Vagina (tissue), 2 donors: ENCODE measurements at regions not wholly inside any gene's neighbourhood (a gene's known extent, or its start where the extent isn't known, plus 50 kb on each side); places are given as distances from the start of the nearest gene placed in this dataset.
A peak's percentile ranks its signal among the peaks of the same experiment; 100 is the strongest.

Experiments used
- DNase-seq, 2 donors: peaks; one replicate each; pipeline ENCODE4 v3.0.0-alpha.2; 2017; ENCODE audit errors: extremely low spot score in 2 of 2
- H3K27ac ChIP-seq: fragments of 200-600 bp; sonication (generic); one replicate; pipeline ENCODE4 v1.5.1; 2019
- H3K27me3 ChIP-seq: fragments of 200-600 bp; sonication (generic); one replicate; pipeline ENCODE4 v1.5.1; 2019
- H3K36me3 ChIP-seq, 2 donors: fragments of 200-600 bp; sonication (generic); one replicate each; pipeline ENCODE4 v1.5.1; 2017 to 2019
- H3K4me1 ChIP-seq: fragments of 200-600 bp; sonication (generic); one replicate; pipeline ENCODE4 v1.5.1; 2019
- H3K4me3 ChIP-seq, 2 donors: fragments of 200-600 bp; sonication (generic); 1 replicate in 1 of 2; 2 replicates in 1 of 2; pipeline ENCODE4 v1.5.1; 2016 to 2019
- H3K9me3 ChIP-seq: fragments of 200-600 bp; sonication (generic); one replicate; pipeline ENCODE4 v1.5.1; 2019
- POLR2A ChIP-seq, 2 donors: fragments of 450-650 bp; IDR thresholded peaks; one replicate each; pipeline ENCODE4 v1.6.1; 2017; ENCODE audit warnings: antibody characterized with exemption in 2 of 2, mild to moderate bottlenecking in 2 of 2, moderate library complexity in 2 of 2
- POLR2AphosphoS5 ChIP-seq, 2 donors: sonication (generic); formaldehyde crosslinking; IDR thresholded peaks; one replicate each; pipeline ENCODE4 v1.9.0; 2017; ENCODE audit warnings: antibody characterized with exemption in 2 of 2, mild to moderate bottlenecking in 2 of 2, low read depth in 1 of 2; ENCODE audit not compliant: insufficient read depth in 1 of 2
- intact Hi-C: fragments of 100-400 bp; cut with DNase I; formaldehyde crosslinking; loops from one replicate; pipeline ENCODE4 v1.15.1; 2023
- TF ChIP-seq, protein P1 (sequence below), 3 experiments: fragments of 450-650 bp in 2 of 3; fragments of 200-600 bp in 1 of 3; sonication (generic) in 1 of 3; IDR thresholded peaks; one replicate each; pipeline ENCODE4 v1.5.1; 2017 to 2019; ENCODE audit warnings: antibody characterized with exemption in 3 of 3, mild to moderate bottlenecking in 2 of 3, moderate library complexity in 2 of 3

DNA sequence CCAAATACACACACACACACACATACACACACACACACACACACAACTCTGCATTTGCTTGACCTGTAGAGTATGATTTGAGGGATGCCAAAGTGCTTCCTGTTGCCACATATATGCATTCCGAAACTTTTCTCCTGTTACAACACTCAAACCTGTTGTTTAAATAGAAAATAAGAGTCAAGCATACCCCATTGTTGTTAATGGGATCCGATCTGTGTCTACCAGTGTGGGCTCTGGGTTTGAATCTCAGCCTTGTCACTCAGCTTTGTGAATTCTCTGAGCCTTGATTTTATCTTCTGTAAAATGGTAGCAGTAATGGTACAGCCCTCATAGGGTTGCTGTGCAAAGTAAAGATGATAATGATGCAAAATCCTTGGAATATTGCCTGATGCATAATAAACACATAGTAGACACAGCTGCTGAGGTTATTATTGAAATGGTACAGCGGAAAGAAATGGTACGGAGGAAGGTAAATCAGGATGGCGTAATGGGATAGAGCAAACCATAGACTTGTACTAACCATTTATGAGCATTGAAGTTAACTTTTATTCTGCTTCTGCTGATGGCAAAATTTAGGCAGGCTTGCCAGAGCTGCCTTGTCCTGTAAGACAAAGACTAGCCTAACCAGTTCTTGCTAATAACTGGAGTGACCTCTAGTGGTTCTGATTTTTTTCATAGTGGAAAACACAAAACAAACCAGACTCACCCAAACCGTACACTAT lies 113.5 kb upstream of the PHACTR1 start:
- Histone ChIP-seq H3K9me3 (no peaks in the 10 kb centered on the region), H3K36me3 (no peaks in the 10 kb centered on the region), H3K4me3 (no peak overlapping the region), H3K27me3 (no peaks in the 10 kb centered on the region), H3K4me1 (peaks cover 11% of the 10 kb centered on the region), H3K27ac (no peak overlapping the region)
- TF ChIP-seq POLR2AphosphoS5 (IDR thresholded peaks at IDR 0.05; ENCODE audit: insufficient read depth in 1 of 2, low read depth in 1 of 2), result peak in 1 of 2 donors; percentile 25
- no peak for TF ChIP-seq POLR2A (IDR thresholded peaks at IDR 0.05)
- TF ChIP-seq, protein P1, sequence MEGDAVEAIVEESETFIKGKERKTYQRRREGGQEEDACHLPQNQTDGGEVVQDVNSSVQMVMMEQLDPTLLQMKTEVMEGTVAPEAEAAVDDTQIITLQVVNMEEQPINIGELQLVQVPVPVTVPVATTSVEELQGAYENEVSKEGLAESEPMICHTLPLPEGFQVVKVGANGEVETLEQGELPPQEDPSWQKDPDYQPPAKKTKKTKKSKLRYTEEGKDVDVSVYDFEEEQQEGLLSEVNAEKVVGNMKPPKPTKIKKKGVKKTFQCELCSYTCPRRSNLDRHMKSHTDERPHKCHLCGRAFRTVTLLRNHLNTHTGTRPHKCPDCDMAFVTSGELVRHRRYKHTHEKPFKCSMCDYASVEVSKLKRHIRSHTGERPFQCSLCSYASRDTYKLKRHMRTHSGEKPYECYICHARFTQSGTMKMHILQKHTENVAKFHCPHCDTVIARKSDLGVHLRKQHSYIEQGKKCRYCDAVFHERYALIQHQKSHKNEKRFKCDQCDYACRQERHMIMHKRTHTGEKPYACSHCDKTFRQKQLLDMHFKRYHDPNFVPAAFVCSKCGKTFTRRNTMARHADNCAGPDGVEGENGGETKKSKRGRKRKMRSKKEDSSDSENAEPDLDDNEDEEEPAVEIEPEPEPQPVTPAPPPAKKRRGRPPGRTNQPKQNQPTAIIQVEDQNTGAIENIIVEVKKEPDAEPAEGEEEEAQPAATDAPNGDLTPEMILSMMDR (IDR thresholded peaks at IDR 0.05), result peak in 1 of 3 experiments; percentile 7
- no peak for DNase-seq
- intact Hi-C loops, result loop anchor here (10.0 kb wide), 1 partner anchor 308 kb away; the partner anchor contains the start of gene EDN1

DNA sequence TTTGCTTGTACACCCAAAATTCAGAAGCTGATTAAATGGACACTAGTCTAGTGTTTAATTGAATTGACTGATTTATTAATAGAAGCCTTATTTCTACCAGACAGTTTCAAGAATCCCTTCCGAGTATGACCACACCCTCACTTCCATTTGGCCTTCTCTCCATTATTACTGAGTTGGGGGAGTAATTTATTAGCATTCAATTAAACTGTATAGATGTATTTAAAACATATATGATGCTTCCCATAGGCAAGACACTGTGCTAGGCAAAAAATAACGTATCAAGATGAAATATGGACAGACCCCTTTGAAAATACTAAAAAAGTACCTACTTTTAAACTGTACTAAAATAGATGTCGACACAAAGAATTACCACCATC lies 112.9 kb upstream of the PHACTR1 start:
- intact Hi-C loops, result loop anchor here (10.0 kb wide), 1 partner anchor 309 kb away; the partner anchor contains the start of gene EDN1

DNA sequence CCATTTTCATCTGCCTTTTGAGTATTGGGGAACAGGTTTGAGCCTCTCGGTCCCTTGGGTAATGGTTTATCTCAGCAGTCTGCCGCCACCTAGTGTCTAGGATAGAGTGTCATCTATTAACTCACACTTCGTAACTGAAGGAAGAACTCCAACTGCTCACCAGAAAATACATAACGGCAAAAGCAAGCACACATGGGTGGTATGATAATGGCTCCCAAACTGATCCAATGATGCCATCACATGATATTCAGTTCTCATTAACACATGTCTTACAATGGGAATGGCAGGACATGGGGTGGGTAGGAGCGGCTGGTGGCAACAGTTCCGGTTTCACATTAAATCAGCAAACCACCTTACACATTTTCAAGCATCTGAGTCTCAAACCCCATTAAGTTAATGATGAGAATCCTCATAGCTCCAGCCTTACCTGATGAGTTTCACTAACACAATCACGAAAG lies 110.7 kb upstream of the PHACTR1 start:
- DNase-seq, result no peak
- peaks cover 11% of the 10 kb centered on the region for H3K4me1 ChIP-seq
- no peaks in the 10 kb centered on the region for H3K9me3 ChIP-seq
- no peaks in the 10 kb centered on the region for H3K27me3 ChIP-seq
- H3K4me3 ChIP-seq, result no peak overlapping the region
- intact Hi-C loops, result loop anchor here (10.0 kb wide), 1 partner anchor 311 kb away; the partner anchor contains the start of gene EDN1
- no peak overlapping the region for H3K27ac ChIP-seq
- no peak for TF ChIP-seq POLR2A (IDR thresholded peaks at IDR 0.05)
- TF ChIP-seq, protein P1 (IDR thresholded peaks at IDR 0.05), result peak; percentile 41 to 61 (median 46)
- H3K36me3 ChIP-seq, result no peaks in the 10 kb centered on the region

More for the DNA sequence above, 112.9 kb upstream of the PHACTR1 start:
- Histone ChIP-seq H3K4me3 (no peak overlapping the region), H3K4me1 (peaks cover 11% of the 10 kb centered on the region), H3K27me3 (no peaks in the 10 kb centered on the region), H3K36me3 (no peaks in the 10 kb centered on the region), H3K9me3 (no peaks in the 10 kb centered on the region), H3K27ac (no peak overlapping the region)
- no peak for DNase-seq
- TF ChIP-seq POLR2A (IDR thresholded peaks at IDR 0.05), result no peak
- TF ChIP-seq, protein P1 (IDR thresholded peaks at IDR 0.05), result no peak
- TF ChIP-seq POLR2AphosphoS5 (IDR thresholded peaks at IDR 0.05; ENCODE audit: insufficient read depth in 1 of 2, low read depth in 1 of 2), result no peak

DNA sequence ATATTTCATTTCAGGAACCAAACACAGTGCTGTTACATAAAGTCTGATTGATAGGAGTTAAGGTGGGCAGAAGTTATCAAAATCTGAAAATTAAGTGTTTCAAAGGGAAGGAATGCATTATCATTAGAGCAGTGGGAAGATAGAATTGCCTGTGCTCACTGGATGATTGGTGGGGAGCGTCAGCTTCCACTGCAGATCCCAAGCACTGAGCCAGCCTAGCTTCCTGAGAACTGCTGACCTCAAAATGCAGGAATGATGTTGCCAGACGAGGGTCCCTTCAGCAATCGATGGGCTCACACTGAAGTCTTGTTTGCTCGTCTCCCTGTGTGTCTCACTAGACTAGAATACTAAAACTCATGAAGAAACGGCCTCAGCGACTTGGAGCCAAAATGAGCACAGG lies 110.0 kb upstream of the PHACTR1 start:
- no peak for TF ChIP-seq POLR2A (IDR thresholded peaks at IDR 0.05)
- TF ChIP-seq, protein P1 (IDR thresholded peaks at IDR 0.05), result no peak
- no peak for TF ChIP-seq POLR2AphosphoS5 (IDR thresholded peaks at IDR 0.05; ENCODE audit: insufficient read depth in 1 of 2, low read depth in 1 of 2)
- intact Hi-C loops, result loop anchor here (10.0 kb wide), 1 partner anchor 312 kb away; the partner anchor contains the start of gene EDN1
- no peaks in the 10 kb centered on the region for H3K27me3 ChIP-seq

More for the DNA sequence above, 110.0 kb upstream of the PHACTR1 start:
- Histone ChIP-seq H3K4me1 (peaks cover 10% of the 10 kb centered on the region), H3K4me3 (no peak overlapping the region), H3K36me3 (no peaks in the 10 kb centered on the region), H3K9me3 (no peaks in the 10 kb centered on the region), H3K27ac (no peak overlapping the region)
- DNase-seq, result no peak
